Osteocyte (in vitro differentiated cells): ENCODE measurements at regions not wholly inside any gene's neighbourhood (a gene's known extent, or its start where the extent isn't known, plus 50 kb on each side); places are given as distances from the start of the nearest gene placed in this dataset.

ENCODE experiments used
- DNase-seq: peaks from one replicate; pipeline ENCODE4 v3.0.0; 2021; ENCODE audit warnings: mixed read lengths; ENCODE audit not compliant: unreplicated experiment; ENCODE audit errors: extremely low spot score
- H3K27ac Mint-ChIP-seq: one replicate; pipeline ENCODE4 v1.8.0; 2021; ENCODE audit warnings: mild to moderate bottlenecking, mixed read lengths; ENCODE audit not compliant: unreplicated experiment
- H3K27me3 Mint-ChIP-seq: one replicate; pipeline ENCODE4 v1.8.0; 2021; ENCODE audit warnings: mixed read lengths; ENCODE audit not compliant: unreplicated experiment
- H3K36me3 Mint-ChIP-seq: one replicate; pipeline ENCODE4 v1.8.0; 2021; ENCODE audit warnings: mixed read lengths; ENCODE audit not compliant: unreplicated experiment
- H3K4me1 Mint-ChIP-seq: one replicate; pipeline ENCODE4 v1.8.0; 2021; ENCODE audit warnings: mixed read lengths; ENCODE audit not compliant: unreplicated experiment
- H3K4me3 Mint-ChIP-seq: one replicate; pipeline ENCODE4 v1.8.0; 2021; ENCODE audit warnings: mild to moderate bottlenecking, moderate library complexity, mixed read lengths; ENCODE audit not compliant: unreplicated experiment
- H3K9me3 Mint-ChIP-seq: one replicate; pipeline ENCODE4 v1.8.0; 2021; ENCODE audit warnings: mixed read lengths; ENCODE audit not compliant: unreplicated experiment
- TF ChIP-seq, protein P1 (sequence below): fragments of 200-600 bp; sonication (generic); IDR thresholded peaks from 2 replicates; pipeline ENCODE4 v1.5.0; 2021; ENCODE audit warnings: antibody characterized with exemption, mild to moderate bottlenecking, moderate library complexity

GRCh38 chr22:27433099-27433498 is 368.5 kb downstream of the MN1 start:
- DNase-seq, result no peak
- Mint-ChIP-seq H3K27me3 (no peaks in the 10 kb centered on the region), H3K4me1 (peaks cover 45% of the 10 kb centered on the region), H3K4me3 (no peak overlapping the region), H3K9me3 (peaks cover 15% of the 10 kb centered on the region), H3K27ac (no peak overlapping the region), H3K36me3 (peaks cover 7% of the 10 kb centered on the region)
- TF ChIP-seq, protein P1, sequence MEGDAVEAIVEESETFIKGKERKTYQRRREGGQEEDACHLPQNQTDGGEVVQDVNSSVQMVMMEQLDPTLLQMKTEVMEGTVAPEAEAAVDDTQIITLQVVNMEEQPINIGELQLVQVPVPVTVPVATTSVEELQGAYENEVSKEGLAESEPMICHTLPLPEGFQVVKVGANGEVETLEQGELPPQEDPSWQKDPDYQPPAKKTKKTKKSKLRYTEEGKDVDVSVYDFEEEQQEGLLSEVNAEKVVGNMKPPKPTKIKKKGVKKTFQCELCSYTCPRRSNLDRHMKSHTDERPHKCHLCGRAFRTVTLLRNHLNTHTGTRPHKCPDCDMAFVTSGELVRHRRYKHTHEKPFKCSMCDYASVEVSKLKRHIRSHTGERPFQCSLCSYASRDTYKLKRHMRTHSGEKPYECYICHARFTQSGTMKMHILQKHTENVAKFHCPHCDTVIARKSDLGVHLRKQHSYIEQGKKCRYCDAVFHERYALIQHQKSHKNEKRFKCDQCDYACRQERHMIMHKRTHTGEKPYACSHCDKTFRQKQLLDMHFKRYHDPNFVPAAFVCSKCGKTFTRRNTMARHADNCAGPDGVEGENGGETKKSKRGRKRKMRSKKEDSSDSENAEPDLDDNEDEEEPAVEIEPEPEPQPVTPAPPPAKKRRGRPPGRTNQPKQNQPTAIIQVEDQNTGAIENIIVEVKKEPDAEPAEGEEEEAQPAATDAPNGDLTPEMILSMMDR, result no peak

- Mint-ChIP-seq H3K27ac (no peak overlapping the region), H3K27me3 (no peaks in the 10 kb centered on the region), H3K4me1 (peaks cover 47% of the 10 kb centered on the region), H3K36me3 (peaks cover 7% of the 10 kb centered on the region), H3K4me3 (no peak overlapping the region), H3K9me3 (peaks cover 12% of the 10 kb centered on the region)
- DNase-seq, result no peak
- TF ChIP-seq, protein P1, result no peak
These were observed 367.9 kb downstream of the MN1 start for GRCh38 chr22:27433585-27434190.

DNA sequence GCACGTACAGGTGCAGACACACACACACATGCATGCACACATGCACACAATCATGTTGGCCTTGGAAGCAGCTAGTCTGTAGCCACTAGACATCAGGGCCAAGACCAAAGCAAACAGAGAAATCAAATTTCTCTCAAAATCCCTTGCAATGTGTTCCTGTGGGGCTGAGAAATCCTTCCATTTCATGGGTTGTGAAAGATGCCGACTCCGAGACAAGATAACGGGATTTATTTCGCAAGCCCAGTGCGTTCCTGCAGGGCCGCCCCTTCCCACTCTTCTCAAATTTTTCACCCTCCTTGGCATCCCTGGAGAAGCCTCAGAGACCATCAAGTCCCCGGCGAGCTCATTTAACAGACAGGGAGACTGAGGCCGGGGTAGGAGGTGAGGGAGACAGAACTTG is 366.7 kb downstream of the MN1 start:
- H3K36me3 Mint-ChIP-seq, result peaks cover 7% of the 10 kb centered on the region
- peaks cover 12% of the 10 kb centered on the region for H3K9me3 Mint-ChIP-seq
- peaks cover 51% of the 10 kb centered on the region for H3K4me1 Mint-ChIP-seq

DNA sequence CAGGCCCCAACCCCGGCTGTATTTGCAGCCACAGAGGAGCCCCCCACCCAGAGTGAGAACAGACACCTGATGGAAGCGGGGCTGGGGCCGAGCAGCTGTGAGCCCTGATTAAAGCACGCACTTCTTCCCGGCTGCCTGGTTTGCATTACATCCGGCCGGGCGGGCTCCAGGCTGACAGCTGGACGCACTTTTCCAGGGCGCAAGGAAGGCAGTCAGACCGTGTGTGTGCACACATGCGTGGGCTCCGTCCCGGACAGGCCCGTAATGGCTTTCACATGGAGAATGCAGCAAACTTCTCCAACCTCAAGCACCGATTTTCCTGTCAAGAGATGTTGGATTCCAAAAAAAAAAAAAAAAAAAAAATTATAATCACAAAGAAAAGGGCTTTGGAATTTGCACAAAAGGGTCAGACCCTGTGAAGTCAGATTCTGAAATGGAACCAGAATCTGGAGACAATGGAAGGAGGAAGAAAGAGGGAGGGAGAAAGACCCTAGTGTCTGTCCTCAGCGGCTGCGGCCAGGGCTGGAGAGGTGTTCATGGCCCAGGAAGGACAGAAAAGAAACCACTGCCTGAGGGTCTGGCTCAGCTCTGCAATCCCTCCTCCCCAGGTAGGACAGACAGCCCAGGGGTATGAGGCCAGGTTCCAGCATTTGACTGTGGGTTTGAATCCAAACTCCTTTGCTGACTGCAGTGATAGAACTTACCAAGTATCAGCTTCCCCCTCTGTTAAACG is 365.5 kb downstream of the MN1 start:
- H3K27ac Mint-ChIP-seq, result peak overlapping the region; percentile 76
- H3K36me3 Mint-ChIP-seq, result peaks cover 7% of the 10 kb centered on the region
- DNase-seq, result no peak
- TF ChIP-seq, protein P1, result no peak
- H3K4me3 Mint-ChIP-seq, result no peak overlapping the region
- H3K4me1 Mint-ChIP-seq, result peaks cover 45% of the 10 kb centered on the region
- peaks cover 12% of the 10 kb centered on the region for H3K9me3 Mint-ChIP-seq
- H3K27me3 Mint-ChIP-seq, result no peaks in the 10 kb centered on the region

More for the DNA sequence above, 366.7 kb downstream of the MN1 start:
- Mint-ChIP-seq H3K27me3 (no peaks in the 10 kb centered on the region), H3K4me3 (no peak overlapping the region), H3K27ac (no peak overlapping the region)
- TF ChIP-seq, protein P1, result no peak
- DNase-seq, result no peak

GRCh38 chr22:27436591-27436990 is 365.0 kb downstream of the MN1 start:
- H3K36me3 Mint-ChIP-seq, result peaks cover 7% of the 10 kb centered on the region
- peaks cover 9% of the 10 kb centered on the region for H3K9me3 Mint-ChIP-seq
- H3K4me1 Mint-ChIP-seq, result peaks cover 45% of the 10 kb centered on the region
- DNase-seq, result no peak
- peak overlapping the region; percentile 14 for H3K27ac Mint-ChIP-seq
- H3K4me3 Mint-ChIP-seq, result no peak overlapping the region
- no peaks in the 10 kb centered on the region for H3K27me3 Mint-ChIP-seq
- TF ChIP-seq, protein P1, result no peak
